Activated CD8-positive, alpha-beta memory T cell treated with anti-CD3 and anti-CD28 coated beads for 36 hours (primary cell): ENCODE measurements at regions not wholly inside any gene's neighbourhood (a gene's known extent, or its start where the extent isn't known, plus 50 kb on each side); places are given as distances from the start of the nearest gene placed in this dataset.

ENCODE experiments used
- CTCF ChIA-PET: fragments of 350-600 bp; sonication (Branson Sonifier 250); formaldehyde crosslinking; loops from one replicate; lab custom pipeline; 2021; ENCODE audit warnings: antibody characterized with exemption; lab: Charles Lee
- POLR2A ChIA-PET: fragments of 350-600 bp; sonication (Branson Sonifier 250); formaldehyde crosslinking; loops from one replicate; lab custom pipeline; 2021; ENCODE audit warnings: antibody characterized with exemption; lab: Charles Lee

- ChIA-PET CTCF (no interaction called here), POLR2A (no interaction called here)
Measured at GRCh38 chr6:91505199-91505598, 918.3 kb upstream of the MAP3K7 start.

- ChIA-PET CTCF (no interaction called here), POLR2A (no interaction called here)
Measured at GRCh38 chr6:91501930-91502329, 915.1 kb upstream of the MAP3K7 start.

GRCh38 chr6:91500689-91501303, 913.9 kb upstream of the MAP3K7 start:
- CTCF ChIA-PET: no interaction called here
- POLR2A ChIA-PET: no interaction called here

GRCh38 chr6:91498576-91498975, 911.7 kb upstream of the MAP3K7 start:
- POLR2A ChIA-PET: no interaction called here

GRCh38 chr6:91497770-91498169, 910.9 kb upstream of the MAP3K7 start:
- POLR2A ChIA-PET: no interaction called here

More at GRCh38 chr6:91498576-91498975, 911.7 kb upstream of the MAP3K7 start:
- CTCF ChIA-PET: no interaction called here

GRCh38 chr6:91490671-91491301, 903.9 kb upstream of the MAP3K7 start:
- POLR2A ChIA-PET: no interaction called here
- CTCF ChIA-PET: no interaction called here

More at GRCh38 chr6:91497770-91498169, 910.9 kb upstream of the MAP3K7 start:
- CTCF ChIA-PET: no interaction called here

- ChIA-PET POLR2A (no interaction called here), CTCF (no interaction called here)
Measured at GRCh38 chr6:91487696-91488392, 901.0 kb upstream of the MAP3K7 start.

- ChIA-PET CTCF (no interaction called here), POLR2A (no interaction called here)
Measured at GRCh38 chr6:91486200-91486599, 899.3 kb upstream of the MAP3K7 start.

- ChIA-PET CTCF (no interaction called here), POLR2A (no interaction called here)
Measured at GRCh38 chr6:91485047-91485446, 898.2 kb upstream of the MAP3K7 start.

GRCh38 chr6:91483415-91484105, 896.7 kb upstream of the MAP3K7 start:
- POLR2A ChIA-PET: no interaction called here
- CTCF ChIA-PET: no interaction called here

GRCh38 chr6:91482498-91482897, 895.6 kb upstream of the MAP3K7 start:
- POLR2A ChIA-PET: no interaction called here
- CTCF ChIA-PET: no interaction called here

GRCh38 chr6:91480402-91480801, 893.5 kb upstream of the MAP3K7 start:
- ChIA-PET CTCF (no interaction called here), POLR2A (no interaction called here)

- ChIA-PET POLR2A (no interaction called here), CTCF (no interaction called here)
Measured at GRCh38 chr6:91477688-91478087, 890.8 kb upstream of the MAP3K7 start.

GRCh38 chr6:91476000-91476399, 889.1 kb upstream of the MAP3K7 start:
- ChIA-PET CTCF (no interaction called here), POLR2A (no interaction called here)

- CTCF ChIA-PET: no interaction called here
- POLR2A ChIA-PET: no interaction called here
Measured at GRCh38 chr6:91465393-91465792, 878.5 kb upstream of the MAP3K7 start.

GRCh38 chr6:91464718-91465117, 877.8 kb upstream of the MAP3K7 start:
- CTCF ChIA-PET: no interaction called here
- POLR2A ChIA-PET: no interaction called here

GRCh38 chr6:91464201-91464600, 877.3 kb upstream of the MAP3K7 start:
- POLR2A ChIA-PET: no interaction called here
- CTCF ChIA-PET: no interaction called here

GRCh38 chr6:91462241-91462640, 875.4 kb upstream of the MAP3K7 start:
- POLR2A ChIA-PET: no interaction called here
- CTCF ChIA-PET: no interaction called here

- ChIA-PET CTCF (no interaction called here), POLR2A (no interaction called here)
Measured at GRCh38 chr6:91453224-91453878, 866.5 kb upstream of the MAP3K7 start.

- ChIA-PET POLR2A (no interaction called here), CTCF (no interaction called here)
Measured at GRCh38 chr6:91449539-91449938, 862.7 kb upstream of the MAP3K7 start.
